A172 (cell line): ENCODE measurements at regions not wholly inside any gene's neighbourhood (a gene's known extent, or its start where the extent isn't known, plus 50 kb on each side); places are given as distances from the start of the nearest gene placed in this dataset.

ENCODE experiments used
- DNase-seq: peaks from one replicate; pipeline ENCODE4 v3.0.0-alpha.2; 2015; ENCODE audit warnings: low spot score

- peak; percentile 30 for DNase-seq
Measured at GRCh38 chrX:9148615-9149399, 114.9 kb upstream of the FAM9B start.

GRCh38 chrX:9149501-9150245 is 115.7 kb upstream of the FAM9B start:
- DNase-seq: no peak

- no peak for DNase-seq
Measured at GRCh38 chrX:9151772-9152307, 117.9 kb upstream of the FAM9B start.

- peak; percentile 46 for DNase-seq
Measured at GRCh38 chrX:9153300-9153699, 119.4 kb upstream of the FAM9B start.

GRCh38 chrX:9158611-9159010 is 124.7 kb upstream of the FAM9B start:
- no peak for DNase-seq

GRCh38 chrX:9160698-9161329 is 126.9 kb upstream of the FAM9B start:
- DNase-seq: no peak

- DNase-seq: no peak
Measured at GRCh38 chrX:9162698-9163097, 128.8 kb upstream of the FAM9B start.

GRCh38 chrX:9163214-9163709 is 129.3 kb upstream of the FAM9B start:
- peak; percentile 27 for DNase-seq

GRCh38 chrX:9164086-9164485 is 130.2 kb upstream of the FAM9B start:
- DNase-seq: no peak

GRCh38 chrX:9164533-9165426 is 130.9 kb upstream of the FAM9B start:
- DNase-seq: no peak

- DNase-seq: no peak
Measured at GRCh38 chrX:9166584-9166944, 132.6 kb upstream of the FAM9B start.

GRCh38 chrX:9171841-9172463 is 138.0 kb upstream of the FAM9B start:
- no peak for DNase-seq

GRCh38 chrX:9172464-9172850 is 138.5 kb upstream of the FAM9B start:
- DNase-seq: no peak

GRCh38 chrX:9180623-9181022 is 146.7 kb upstream of the FAM9B start:
- no peak for DNase-seq

GRCh38 chrX:9182041-9182440 is 148.1 kb upstream of the FAM9B start:
- DNase-seq: no peak

GRCh38 chrX:9183481-9183880 is 149.6 kb upstream of the FAM9B start:
- DNase-seq: no peak

- no peak for DNase-seq
Measured at GRCh38 chrX:9184211-9184610, 150.3 kb upstream of the FAM9B start.

GRCh38 chrX:9188117-9188516 is 154.2 kb upstream of the FAM9B start:
- no peak for DNase-seq

GRCh38 chrX:9189286-9189685 is 155.4 kb upstream of the FAM9B start:
- no peak for DNase-seq

- DNase-seq: no peak
Measured at GRCh38 chrX:9191392-9191791, 157.5 kb upstream of the FAM9B start.
